HG02588 (cell line): ENCODE measurements at regions not wholly inside any gene's neighbourhood (a gene's known extent, or its start where the extent isn't known, plus 50 kb on each side); places are given as distances from the start of the nearest gene placed in this dataset.
A peak's percentile ranks its signal among the peaks of the same experiment; 100 is the strongest.

Experiments
- ATAC-seq: cut with Tn5 transposase; IDR thresholded peaks from one replicate; pipeline ENCODE4 v1.9.1; 2021; ENCODE audit warnings: mild to moderate bottlenecking, moderate library complexity; ENCODE audit not compliant: unreplicated experiment

DNA sequence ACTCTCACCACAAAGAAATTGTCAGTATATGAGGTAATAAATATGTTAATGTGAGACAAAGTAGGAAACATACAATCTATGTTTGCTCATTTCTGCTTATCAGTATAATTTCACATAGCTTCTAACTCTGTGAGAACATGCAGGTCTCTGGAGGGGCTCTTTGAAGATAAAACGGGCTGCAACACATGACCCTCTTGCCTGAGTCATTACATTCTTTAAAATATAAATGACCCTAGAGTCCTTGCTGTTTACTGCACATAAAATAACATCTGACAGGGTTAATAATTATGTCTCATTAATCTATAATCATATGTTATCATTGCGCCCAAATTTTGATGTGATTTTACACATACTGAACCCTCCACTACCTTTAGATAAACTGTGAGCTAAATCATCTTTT is 681.5 kb downstream of the ARAP2 start:
- ATAC-seq = no peak

DNA sequence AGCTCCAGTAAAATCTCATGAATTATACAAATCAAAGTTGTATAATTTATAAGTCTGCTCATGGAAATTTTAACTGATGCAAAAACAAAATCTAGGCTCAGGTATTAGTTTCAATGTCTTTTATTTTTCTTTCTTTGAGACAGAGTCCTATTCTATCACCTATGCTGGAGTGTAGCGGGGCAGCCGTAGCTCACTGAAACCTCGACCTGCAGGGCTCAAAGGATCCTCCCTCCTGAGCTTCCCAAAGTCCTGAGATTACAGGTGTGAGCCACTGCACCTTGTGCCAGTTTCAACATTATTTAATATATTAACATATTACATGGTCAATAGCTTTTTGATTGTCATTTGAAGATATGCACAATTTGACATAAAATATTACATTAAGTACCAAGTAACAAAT is 678.7 kb downstream of the ARAP2 start:
- ATAC-seq = no peak

DNA sequence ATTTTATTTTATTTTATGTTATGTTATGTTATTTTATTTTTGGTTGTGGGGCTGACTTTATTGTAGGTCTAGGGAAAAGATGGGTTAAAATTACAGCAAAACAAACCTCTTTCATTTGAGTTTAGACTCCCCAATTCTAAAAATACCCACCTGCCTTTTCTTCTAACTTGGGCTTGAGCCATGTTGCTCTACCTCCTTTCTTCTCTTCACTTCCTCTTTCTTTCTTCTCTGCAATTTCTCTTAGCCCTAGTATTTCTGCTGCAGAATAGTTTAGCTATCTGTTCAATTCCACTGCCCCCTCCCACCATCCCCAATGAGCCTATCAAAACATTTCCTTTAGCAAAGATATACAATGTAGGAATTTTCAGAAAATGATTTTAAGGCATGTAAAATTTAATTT is 653.3 kb downstream of the ARAP2 start:
- ATAC-seq = no peak

DNA sequence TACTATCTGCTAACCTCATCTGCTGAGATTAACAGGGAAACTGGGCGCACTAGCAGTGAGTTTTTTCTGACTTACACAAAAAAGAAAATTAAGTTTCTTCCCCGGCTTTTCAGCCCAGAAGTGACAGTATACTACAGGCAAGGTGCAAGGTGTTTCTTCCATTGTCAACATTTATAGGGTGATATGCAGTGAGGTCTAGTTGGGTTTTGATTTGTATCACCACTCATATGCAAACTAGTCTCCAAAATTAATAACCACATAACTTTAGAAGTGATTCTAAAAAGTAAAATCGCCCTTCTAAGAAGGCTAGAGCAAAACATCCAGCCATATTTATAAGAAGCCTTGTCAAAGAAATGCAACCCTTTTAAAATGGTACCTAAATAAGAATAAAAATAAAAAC is 640.1 kb downstream of the ARAP2 start:
- ATAC-seq = no peak

DNA sequence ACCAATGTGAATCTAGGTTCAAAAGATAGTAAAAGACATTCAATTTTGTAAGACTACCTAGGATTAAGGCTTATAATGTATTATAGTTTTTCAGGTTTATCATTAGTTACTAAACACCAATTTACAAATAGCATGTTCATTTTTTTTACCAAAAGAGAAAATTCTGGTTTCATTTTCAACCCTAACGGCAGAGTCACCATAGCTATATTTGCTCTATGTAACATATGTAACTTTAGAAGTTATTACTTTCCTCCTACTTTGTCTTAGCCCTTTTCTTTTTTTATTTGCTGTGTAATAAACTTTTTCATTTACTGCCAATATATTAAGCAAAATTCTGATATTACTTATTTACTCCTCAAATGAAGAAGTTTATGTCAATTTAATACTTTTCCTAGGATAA is 639.6 kb downstream of the ARAP2 start:
- ATAC-seq = no peak

DNA sequence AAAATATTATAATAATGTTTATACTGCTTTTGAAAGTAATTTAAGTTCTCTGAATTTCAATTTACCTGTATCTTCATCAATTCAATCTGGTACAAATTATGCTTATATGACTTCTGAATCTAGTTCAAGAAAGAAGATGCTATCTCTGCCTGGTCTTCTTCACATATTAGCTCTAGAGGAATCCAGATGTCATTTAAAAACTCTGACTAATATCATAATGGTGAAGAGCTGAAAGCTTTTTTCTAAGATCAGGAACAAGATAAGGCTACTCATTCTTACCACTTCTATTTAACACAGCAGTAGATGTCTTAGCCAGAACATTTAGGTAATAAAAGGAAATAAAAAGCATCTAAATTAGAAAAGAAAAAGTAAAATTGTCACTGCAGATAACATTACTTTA is 636.1 kb downstream of the ARAP2 start:
- ATAC-seq = no peak

DNA sequence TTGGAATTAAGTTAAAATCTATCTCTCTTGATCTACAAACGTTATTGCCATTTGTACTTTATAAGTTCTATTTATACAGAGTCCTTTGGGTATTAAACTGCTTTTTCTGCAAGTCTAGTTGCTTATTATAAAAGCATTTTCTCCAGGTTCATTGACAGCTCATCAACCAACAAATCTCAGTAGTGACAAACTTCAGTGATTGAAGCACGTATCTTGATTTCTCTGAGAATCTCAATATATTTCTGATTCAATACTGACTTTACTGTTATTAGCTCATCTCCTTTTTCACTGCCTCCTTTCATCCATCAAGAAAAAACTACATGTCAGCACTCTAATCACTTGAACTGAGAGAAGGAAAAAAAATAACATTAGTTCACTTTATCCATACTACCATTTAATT is 630.2 kb downstream of the ARAP2 start:
- no peak for ATAC-seq

DNA sequence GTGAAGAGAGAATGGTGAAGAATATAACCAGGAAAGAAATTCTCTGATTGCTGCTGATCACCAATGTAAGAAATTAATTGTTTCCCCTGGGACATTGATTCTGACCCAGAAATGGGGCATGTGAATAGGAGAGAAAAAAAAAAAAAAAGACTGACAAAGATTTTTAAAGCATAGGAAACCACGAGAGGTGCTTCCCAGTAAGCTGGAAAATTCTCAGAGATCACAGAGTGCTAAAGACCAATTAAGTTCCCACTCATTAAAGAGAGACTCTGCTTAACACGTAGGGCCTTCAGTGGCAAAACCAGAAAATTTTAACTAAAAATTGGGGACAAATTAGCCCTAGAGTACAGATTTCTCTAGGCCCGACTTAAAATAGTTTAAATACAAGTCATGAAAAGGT is 604.4 kb downstream of the ARAP2 start:
- no peak for ATAC-seq

DNA sequence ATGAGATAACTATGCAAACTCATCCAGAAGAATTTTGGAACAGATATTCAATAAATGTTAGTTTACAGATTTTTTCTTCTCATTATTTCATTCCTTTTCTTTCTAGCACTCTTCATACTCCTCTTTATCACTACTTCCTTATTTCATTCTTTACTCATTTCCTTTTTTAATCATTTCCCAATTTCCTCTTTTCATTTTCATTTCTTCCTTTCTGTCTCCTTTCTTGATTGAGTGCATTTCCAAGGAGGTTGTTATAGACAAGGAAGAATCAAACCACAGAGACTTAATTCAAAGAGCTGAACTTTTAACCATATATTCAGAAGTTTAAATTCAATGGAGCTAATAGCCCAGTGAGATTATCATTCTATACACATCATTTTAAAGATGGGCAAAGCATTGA is 600.7 kb downstream of the ARAP2 start:
- no peak for ATAC-seq

DNA sequence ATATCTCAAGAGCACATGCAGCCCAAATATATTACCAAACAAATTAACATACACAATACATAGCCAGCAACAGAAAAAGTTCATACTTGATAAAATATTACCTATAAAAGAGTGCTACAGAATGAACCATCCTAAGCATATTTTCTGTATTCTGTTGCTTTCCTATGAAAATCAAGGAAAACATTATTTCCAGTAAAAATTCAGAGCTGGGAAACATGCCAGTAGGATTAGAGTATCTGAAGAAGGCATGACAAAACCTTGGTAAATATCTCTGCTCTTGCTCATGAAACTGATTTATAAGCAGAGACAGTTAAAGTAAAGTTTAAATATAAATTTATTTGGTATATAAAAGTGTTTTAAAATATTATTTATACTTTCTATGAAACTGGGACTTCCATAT is 599.7 kb downstream of the ARAP2 start:
- no peak for ATAC-seq

DNA sequence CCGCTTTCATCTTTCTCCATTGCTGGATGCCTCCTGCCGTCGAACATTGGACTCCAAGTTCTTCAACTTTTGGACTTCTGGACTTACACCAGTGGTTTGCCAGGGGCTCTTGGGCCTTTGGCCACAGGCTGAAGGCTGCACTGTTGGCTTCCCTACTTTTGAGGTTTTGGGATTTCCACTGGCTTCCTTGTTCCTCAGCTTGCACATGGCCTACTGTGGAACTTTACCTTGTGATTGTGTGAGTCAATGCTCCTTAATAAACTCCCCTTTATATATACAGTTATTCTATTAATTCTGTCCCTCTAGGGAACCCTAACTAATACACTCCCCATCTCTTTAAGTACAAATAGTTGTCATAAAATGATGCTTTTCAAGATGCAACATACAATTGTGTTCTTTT is 595.3 kb downstream of the ARAP2 start:
- no peak for ATAC-seq

DNA sequence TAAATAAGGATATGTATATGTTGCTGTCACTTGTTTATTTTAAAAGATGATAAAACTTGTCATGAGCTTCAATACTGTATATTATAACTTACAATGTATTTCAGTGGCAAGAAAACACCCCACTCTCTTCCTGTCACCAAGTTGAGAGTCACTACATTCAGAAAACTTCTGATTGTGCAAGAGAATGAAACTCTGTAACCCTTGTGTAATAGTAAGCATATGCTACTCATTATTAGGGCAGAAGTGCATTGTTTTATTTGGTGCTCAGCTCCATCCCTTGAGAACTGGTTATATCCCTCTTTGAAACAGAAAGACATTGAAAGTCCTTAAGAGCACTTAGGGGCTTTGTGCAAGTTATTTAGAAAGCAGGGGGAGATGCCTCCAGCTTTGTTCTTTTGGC is 594.5 kb downstream of the ARAP2 start:
- ATAC-seq = no peak

DNA sequence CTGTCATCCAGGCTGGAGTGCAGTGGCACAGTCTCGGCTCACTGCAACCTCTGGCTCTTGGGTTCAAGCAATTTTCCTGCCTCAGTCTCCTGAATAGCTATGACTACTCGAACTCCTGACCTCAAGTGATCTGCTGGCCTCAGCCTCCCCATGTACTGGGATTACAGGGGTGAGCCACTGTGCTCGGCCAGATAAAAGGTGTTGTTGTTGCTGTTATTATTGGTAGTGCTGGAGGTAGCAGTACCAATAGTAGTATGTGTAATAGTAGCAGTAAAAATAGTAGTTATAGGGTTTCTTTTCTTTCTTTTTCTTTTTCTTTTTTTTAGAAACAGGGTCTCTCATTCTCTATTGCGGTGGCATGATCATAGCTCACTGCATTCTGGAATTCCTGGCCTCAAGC is 592.1 kb downstream of the ARAP2 start:
- no peak for ATAC-seq

DNA sequence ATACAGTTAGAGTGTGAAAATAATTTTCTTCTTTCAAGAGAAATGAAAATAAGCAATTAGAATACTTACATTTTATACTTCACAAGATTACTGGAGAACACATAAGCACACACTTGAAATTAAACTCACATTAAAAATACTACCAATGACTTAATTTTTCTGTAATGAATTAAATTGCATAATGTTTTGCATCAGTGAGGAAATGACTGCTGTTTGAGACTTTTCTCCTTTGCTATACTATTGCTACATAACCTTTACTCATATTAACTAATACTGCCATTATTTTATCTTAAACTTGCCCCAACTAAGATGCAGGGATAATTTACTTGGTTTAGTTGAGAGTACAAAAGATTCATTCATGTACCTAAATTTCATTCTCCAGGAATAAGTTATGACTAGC is 590.9 kb downstream of the ARAP2 start:
- ATAC-seq = no peak

DNA sequence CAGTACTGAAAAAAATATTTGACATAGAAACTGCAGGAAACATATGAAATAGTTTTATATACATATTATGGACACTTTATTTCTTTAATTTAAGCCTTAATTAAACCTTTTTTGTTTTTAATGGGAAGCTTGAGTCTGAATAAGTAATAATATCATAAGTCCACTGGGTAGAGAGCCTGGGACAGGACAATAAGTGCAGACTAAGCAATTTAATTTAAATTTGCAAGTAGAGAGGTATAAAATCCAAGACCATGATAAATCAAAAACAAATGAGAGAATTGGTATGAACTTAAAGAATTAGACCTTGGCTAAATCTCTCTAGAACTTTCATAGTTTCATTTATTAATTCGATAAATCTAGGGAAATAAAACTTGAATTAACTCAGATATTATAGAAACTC is 571.2 kb downstream of the ARAP2 start:
- ATAC-seq = no peak

DNA sequence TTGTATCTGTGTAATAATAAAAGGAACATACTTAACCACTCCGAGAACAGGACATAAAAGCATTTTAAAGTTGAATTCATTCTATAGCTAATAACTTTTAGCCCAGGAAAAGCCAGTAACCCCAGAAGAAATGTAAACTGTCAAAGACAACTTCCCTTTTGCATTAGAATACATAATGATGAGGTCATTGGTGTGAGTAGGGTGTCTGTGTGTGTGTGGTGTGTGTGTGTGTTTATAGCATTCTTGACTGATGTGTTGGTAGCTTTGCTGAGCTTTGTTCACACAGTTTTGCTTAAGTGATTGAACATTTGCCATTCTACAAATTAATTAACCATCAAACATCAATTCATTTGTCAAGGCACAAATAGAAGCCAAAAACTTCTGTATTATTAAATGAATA is 559.6 kb downstream of the ARAP2 start:
- no peak for ATAC-seq

DNA sequence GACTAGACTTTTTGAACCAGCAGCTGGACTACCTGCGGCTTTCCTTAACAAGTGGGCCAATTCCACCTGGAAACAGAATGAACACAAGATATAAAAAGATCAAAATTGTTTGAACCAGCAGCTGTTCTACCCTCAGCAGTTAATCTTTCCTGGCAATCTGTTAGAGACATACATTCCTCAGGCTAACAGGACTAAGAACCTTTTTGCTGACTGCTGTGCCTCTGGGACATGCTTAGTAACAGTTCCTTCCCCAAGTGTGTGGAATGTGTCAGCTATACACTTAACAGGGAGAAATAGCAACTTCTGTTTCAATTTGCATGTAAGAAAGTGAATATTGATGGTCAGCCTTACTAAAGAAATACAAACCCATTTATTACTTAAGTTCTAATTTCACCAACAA is 554.4 kb downstream of the ARAP2 start:
- ATAC-seq = no peak

DNA sequence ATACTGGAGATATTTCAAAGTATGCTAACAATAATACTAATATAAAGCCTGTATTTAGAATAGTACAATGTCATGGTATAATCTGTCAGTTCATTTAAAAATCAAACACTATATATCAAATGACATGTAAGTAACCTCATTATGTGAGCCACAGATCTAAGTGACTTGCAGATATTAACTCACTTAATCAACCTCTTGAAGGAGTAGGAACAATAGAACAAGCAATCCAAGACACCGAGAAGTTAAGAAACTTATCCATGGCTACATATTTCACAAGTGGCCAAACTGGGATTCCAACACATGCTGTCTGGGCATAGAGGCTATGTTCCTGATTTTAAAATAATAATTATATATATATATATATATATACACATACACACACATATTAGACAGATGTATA is 554.0 kb downstream of the ARAP2 start:
- ATAC-seq = no peak

DNA sequence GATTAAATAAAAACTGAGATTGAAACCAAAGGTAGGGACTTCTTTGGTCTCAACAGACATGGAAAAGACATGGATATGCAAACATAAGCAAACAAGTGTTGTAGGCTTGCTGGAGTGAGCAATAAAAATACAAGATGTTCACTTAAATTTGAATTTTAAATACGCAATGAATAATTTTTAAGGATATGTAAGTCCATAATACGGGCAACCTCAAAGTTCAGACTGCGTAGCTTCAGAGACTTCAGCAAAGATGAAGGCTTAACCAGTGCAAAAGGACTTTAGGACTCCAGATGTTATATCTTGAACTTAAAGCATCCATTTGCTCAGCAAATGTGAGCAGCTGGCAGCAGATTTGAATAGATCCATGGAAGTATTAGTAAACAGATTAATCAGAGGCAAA is 549.3 kb downstream of the ARAP2 start:
- ATAC-seq = no peak

DNA sequence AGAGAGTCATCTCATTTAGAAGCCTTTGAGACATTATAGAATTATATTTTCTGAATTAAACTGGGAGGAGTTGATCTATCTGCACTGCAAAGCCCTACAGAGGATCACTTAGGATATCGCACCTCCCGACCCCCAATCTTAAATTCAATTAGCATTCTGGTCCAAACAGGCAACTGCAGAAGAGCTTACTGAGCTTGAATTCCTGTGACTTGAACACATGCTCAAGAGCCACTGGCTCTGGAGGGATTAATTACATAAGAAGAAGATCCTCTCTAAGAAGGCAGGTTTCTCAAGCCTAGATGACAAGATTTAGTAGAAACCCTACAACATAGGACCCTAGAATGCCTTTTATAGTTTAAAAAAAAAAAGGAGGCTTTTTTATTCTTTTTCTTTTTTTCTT is 548.9 kb downstream of the ARAP2 start:
- ATAC-seq = no peak

DNA sequence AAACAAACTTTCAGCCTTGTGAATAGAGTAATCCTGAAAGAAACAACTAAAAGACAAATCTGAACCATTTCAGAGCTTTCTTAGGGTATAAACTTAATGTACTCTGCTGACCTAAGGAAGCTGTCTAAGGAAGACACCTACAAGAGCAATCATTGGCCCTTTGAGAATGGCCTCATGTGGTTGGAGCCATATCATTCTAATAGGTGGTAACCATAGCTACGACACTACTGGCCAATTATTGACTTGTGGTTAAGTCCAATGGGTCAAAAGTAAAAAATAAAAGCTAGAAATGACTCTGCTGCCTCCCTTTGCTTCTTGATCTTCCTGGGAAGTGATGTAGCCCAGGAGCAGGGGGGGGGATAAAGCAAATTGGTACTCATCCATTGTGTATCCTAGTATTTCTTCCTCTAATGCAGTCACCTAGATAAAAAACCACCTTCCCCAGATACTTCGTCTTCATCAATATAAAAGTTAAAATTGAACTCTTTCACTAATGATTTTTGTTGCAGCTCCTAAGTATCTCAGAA is 547.0 kb downstream of the ARAP2 start:
- peak; percentile 78 for ATAC-seq

DNA sequence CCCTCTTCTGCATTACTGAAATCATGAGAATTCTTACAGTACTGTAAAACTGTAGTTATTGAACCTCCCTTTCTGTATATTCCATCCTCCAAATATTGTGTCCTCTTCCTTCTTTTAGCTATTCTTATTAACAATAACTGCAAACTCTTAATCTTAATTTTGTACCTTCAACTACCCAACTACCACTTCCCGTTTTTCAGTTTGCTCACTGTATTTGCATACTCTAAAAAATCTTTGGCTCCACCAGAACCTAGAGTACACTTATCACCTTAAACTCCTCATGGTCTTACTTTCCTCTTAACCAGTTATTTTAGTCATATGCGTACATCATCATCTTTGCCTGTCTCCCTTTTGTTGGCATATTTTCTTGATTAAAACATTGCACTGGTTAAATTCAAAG is 543.7 kb downstream of the ARAP2 start:
- no peak for ATAC-seq

DNA sequence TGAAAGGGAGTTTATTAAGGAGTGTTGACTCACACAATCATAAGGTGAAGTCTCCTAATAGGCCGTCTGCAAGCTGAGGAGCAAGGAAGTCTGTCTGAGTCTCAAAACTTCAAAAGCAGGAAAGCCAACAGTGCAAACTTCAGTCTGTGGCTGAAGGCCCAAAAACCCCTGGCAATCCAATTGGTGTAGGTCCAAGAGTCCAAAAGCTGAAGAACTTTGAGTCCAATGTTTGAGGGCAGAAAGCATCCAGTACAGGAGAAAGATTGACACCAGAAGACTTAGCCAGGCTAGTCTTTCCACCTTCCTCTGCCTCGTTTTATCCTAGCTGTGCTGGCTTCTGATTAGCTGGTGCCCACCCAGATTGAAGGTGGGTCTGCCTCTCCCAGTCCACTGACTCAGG is 535.2 kb downstream of the ARAP2 start:
- ATAC-seq = no peak

DNA sequence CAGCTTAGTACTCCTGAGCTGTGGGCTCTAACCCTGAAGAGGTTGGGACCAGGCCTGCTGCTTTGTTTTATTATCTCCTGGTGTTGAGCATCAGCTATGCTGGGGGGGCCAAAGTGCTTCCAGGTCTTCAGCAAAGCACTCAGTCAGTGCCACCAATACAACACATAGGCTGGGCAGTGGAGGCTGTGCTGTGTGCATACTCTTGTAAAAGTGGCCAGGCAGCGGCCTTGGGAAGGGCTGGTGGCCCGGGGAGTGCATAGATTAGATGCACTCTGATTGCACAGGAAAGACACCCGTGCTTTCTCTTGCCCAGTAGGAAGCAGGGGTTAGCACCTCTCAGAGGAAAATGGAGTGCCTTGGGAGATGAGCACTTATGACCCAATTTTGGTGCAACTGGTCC is 534.0 kb downstream of the ARAP2 start:
- ATAC-seq = no peak
